GM12878 (cell line): ENCODE measurements at regions not wholly inside any gene's neighbourhood (a gene's known extent, or its start where the extent isn't known, plus 50 kb on each side); places are given as distances from the start of the nearest gene placed in this dataset.

ENCODE experiments used
- CTCF ChIP-seq, 3 experiments: IDR thresholded peaks in 2 of 3; conservative IDR thresholded peaks in 1 of 3; 2 replicates each; pipeline ENCODE4 v1.5.1; 2011; ENCODE audit warnings: low read depth in 3 of 3, low read length in 3 of 3, mild to moderate bottlenecking in 3 of 3, control low read depth in 2 of 3, moderate library complexity in 2 of 3, inconsistent platforms in 1 of 3, mixed read lengths in 1 of 3; ENCODE audit not compliant: control insufficient read depth in 2 of 3, insufficient read depth in 1 of 3; ENCODE audit errors: extremely low read depth in 1 of 3
- EZH2 ChIP-seq: IDR thresholded peaks from 2 replicates; pipeline ENCODE4 v1.6.1; 2012; ENCODE audit warnings: low read depth, mild to moderate bottlenecking, control low read depth, inconsistent platforms, low read length, borderline replicate concordance; ENCODE audit not compliant: control insufficient read depth
- RAD21 ChIP-seq: IDR thresholded peaks from 2 replicates; pipeline ENCODE4 v1.6.1; 2011; ENCODE audit warnings: mild to moderate bottlenecking, low read depth, low read length, moderate library complexity; ENCODE audit not compliant: insufficient read depth
- YY1 ChIP-seq: IDR thresholded peaks from 2 replicates; pipeline ENCODE4 v1.6.1; 2011; ENCODE audit warnings: low read depth, mild to moderate bottlenecking, low read length
- ZNF24 ChIP-seq: fragments of 450-650 bp; IDR thresholded peaks from 2 replicates; pipeline ENCODE4 v1.6.1; 2017; ENCODE audit warnings: antibody characterized with exemption, mild to moderate bottlenecking

GRCh38 chr10:52683776-52684175, 88.8 kb downstream of the MBL2 start:
- TF ChIP-seq RAD21 (no peak), CTCF (IDR thresholded peaks at IDR 0.05 in 2 of 3, conservative IDR thresholded peaks at IDR 0.05 in 1 of 3; ENCODE audit: control insufficient read depth in 2 of 3, extremely low read depth in 1 of 3, insufficient read depth in 1 of 3, low read depth in 3 of 3, low read length in 3 of 3) (no peak), YY1 (no peak), EZH2 (no peak), ZNF24 (no peak)
